ENCODE measurements at regions not wholly inside any gene's neighbourhood (a gene's known extent, or its start where the extent isn't known, plus 50 kb on each side); places are given as distances from the start of the nearest gene placed in this dataset.

- TF ChIP-seq CTCF (IDR thresholded peaks at IDR 0.05), result no peak
- TF ChIP-seq EP300 (IDR thresholded peaks at IDR 0.05), result no peak
Measured at GRCh38 chr2:175823707-175824073, 178.4 kb downstream of the LNPK start.

All from esophagus muscularis mucosa (tissue), 3 donors.